WERI-Rb-1 (cell line): ENCODE measurements at regions not wholly inside any gene's neighbourhood (a gene's known extent, or its start where the extent isn't known, plus 50 kb on each side); places are given as distances from the start of the nearest gene placed in this dataset.

Experiments used
- DNase-seq: peaks from one replicate; pipeline ENCODE4 v3.0.0-alpha.2; 2020
- H3K27ac ChIP-seq: fragments of 250-450 bp; sonication (Bioruptor Pico); 2 replicates; pipeline ENCODE4 v1.5.1; 2020; ENCODE audit warnings: mild to moderate bottlenecking, moderate library complexity
- H3K27me3 ChIP-seq: fragments of 250-450 bp; sonication (Bioruptor Pico); 2 replicates; pipeline ENCODE4 v1.5.1; 2021; ENCODE audit warnings: mild to moderate bottlenecking, low read depth, moderate library complexity; ENCODE audit not compliant: insufficient read depth, severe bottlenecking
- H3K36me3 ChIP-seq: fragments of 250-450 bp; sonication (Bioruptor Pico); 2 replicates; pipeline ENCODE4 v1.5.1; 2020; ENCODE audit warnings: mild to moderate bottlenecking, moderate library complexity
- H3K4me3 ChIP-seq: 2 replicates; pipeline ENCODE4 v1.5.1; 2011; ENCODE audit warnings: low read depth, mild to moderate bottlenecking, control low read depth, low read length
- H3K9me3 ChIP-seq: fragments of 250-450 bp; sonication (Bioruptor Pico); 2 replicates; pipeline ENCODE4 v1.5.1; 2021; ENCODE audit warnings: mild to moderate bottlenecking, moderate library complexity; ENCODE audit not compliant: severe bottlenecking
- TF ChIP-seq, protein P1 (sequence below): IDR thresholded peaks from 2 replicates; pipeline ENCODE4 v1.5.1; 2011; ENCODE audit warnings: low read depth, mild to moderate bottlenecking, control low read depth, inconsistent platforms, low read length

DNA sequence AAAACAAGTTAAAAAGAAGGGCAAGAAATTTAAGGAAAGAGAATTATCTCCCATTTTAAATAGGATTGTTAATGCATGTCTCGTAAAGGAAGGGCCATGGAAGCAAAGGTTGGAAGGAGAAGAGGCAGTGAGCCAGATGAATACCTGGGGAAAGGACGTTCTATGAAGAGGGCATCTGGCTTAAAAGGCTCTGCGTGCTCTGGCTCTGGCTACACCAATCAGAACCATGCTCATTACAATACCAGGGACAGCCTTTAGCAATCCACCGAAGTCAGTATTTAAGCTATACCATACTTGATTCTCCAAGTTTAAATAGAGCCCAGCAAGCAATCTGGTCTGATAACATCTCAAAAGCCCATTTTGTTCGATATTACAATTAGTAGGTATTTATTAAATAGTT, 58.5 kb upstream of the C1orf87 start:
- TF ChIP-seq, protein P1, sequence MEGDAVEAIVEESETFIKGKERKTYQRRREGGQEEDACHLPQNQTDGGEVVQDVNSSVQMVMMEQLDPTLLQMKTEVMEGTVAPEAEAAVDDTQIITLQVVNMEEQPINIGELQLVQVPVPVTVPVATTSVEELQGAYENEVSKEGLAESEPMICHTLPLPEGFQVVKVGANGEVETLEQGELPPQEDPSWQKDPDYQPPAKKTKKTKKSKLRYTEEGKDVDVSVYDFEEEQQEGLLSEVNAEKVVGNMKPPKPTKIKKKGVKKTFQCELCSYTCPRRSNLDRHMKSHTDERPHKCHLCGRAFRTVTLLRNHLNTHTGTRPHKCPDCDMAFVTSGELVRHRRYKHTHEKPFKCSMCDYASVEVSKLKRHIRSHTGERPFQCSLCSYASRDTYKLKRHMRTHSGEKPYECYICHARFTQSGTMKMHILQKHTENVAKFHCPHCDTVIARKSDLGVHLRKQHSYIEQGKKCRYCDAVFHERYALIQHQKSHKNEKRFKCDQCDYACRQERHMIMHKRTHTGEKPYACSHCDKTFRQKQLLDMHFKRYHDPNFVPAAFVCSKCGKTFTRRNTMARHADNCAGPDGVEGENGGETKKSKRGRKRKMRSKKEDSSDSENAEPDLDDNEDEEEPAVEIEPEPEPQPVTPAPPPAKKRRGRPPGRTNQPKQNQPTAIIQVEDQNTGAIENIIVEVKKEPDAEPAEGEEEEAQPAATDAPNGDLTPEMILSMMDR, result no peak
- Histone ChIP-seq H3K36me3 (no peaks in the 10 kb centered on the region), H3K27ac (no peak overlapping the region), H3K4me3 (no peak overlapping the region), H3K9me3 (no peaks in the 10 kb centered on the region), H3K27me3 (no peaks in the 10 kb centered on the region)
- DNase-seq, result no peak

DNA sequence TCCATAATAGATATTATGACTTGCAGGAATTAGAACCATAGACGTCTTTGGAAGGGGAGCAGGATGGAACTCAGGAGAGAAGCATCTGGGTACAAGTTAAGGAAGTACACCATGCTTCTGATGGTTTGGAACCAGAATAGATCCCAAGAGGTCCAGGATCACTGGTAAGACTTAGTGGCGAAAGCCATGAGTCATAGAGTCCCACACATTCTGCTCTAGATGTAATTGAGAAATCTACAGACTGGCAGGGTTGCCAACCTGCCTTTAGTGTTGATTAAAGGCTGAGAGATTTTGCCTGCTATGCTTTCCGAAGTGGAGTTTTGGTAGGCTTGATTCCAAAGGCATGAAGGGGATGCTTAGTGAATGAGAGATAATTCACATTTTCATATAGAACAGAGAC, 57.1 kb upstream of the C1orf87 start:
- H3K27ac ChIP-seq, result no peak overlapping the region
- H3K36me3 ChIP-seq, result no peaks in the 10 kb centered on the region
- no peak overlapping the region for H3K4me3 ChIP-seq
- H3K9me3 ChIP-seq, result no peaks in the 10 kb centered on the region
- H3K27me3 ChIP-seq, result no peaks in the 10 kb centered on the region
- TF ChIP-seq, protein P1, result no peak
- DNase-seq, result no peak

DNA sequence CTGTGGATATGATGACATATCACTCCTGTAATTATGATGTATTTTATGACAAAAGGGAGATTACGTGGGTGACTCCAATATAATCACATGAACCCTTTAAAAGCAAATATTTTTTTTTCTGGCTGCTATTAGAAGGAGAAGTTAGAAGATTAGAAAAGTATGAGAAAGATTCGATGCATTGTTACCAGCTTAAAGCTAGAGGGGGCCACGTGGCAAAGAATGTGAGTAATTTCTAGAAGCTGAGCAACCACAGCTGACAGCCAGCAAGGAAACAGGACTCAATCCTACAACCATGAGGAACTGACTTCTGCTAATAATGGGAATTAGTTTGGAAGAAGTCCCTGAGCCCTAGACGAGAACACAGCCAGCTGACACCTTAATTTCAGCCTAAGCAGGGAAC, 56.3 kb upstream of the C1orf87 start:
- no peaks in the 10 kb centered on the region for H3K36me3 ChIP-seq
- H3K4me3 ChIP-seq, result no peak overlapping the region
- DNase-seq, result no peak
- H3K27me3 ChIP-seq, result no peaks in the 10 kb centered on the region
- H3K9me3 ChIP-seq, result no peaks in the 10 kb centered on the region
- TF ChIP-seq, protein P1, result no peak
- H3K27ac ChIP-seq, result no peak overlapping the region

DNA sequence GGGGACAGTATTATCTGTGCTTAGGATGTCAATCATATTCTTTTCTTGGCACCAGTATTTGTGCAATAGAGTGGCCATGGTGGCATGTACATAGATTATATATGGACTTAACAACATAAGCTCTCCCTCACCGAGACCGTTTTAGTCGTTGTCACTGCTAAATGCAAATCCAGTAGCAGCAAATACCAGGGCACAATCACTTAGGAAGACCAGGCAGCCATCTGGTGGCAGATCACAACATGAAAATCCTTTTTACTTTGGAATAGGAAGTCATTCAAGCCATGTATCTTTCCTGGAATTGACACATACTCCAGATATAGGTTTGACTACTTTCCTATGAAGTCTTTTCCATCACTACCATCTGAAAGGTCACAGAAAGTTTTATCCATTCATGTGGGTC, 53.2 kb upstream of the C1orf87 start:
- no peak overlapping the region for H3K4me3 ChIP-seq
- TF ChIP-seq, protein P1, result peak; percentile 61
- no peak overlapping the region for H3K27ac ChIP-seq
- no peaks in the 10 kb centered on the region for H3K36me3 ChIP-seq
- peak; percentile 60 for DNase-seq
- no peaks in the 10 kb centered on the region for H3K9me3 ChIP-seq
- no peaks in the 10 kb centered on the region for H3K27me3 ChIP-seq
